GM18502 (cell line): ENCODE measurements at regions not wholly inside any gene's neighbourhood (a gene's known extent, or its start where the extent isn't known, plus 50 kb on each side); places are given as distances from the start of the nearest gene placed in this dataset.
"Not testable (repeated sequence)": the region's sequence is repeated elsewhere in the genome, so short reads cannot be mapped to it uniquely, and the experiment has no call there.

Source experiments
- ATAC-seq: cut with Tn5 transposase; IDR thresholded peaks from one replicate; pipeline ENCODE4 v1.9.1; 2021; ENCODE audit warnings: mild to moderate bottlenecking; ENCODE audit not compliant: unreplicated experiment, poor library complexity

- ATAC-seq, result no peak
These were observed 368.2 kb upstream of the SULF2 start for GRCh38 chr20:48153523-48153922.

GRCh38 chr20:48153103-48153502 is 367.8 kb upstream of the SULF2 start:
- ATAC-seq, result no peak

- no peak for ATAC-seq
These were observed 365.3 kb upstream of the SULF2 start for GRCh38 chr20:48150568-48150967.

GRCh38 chr20:48149902-48150301 is 364.6 kb upstream of the SULF2 start:
- ATAC-seq, result no peak

- ATAC-seq, result no peak
These were observed 363.8 kb upstream of the SULF2 start for GRCh38 chr20:48148916-48149672.

GRCh38 chr20:48148020-48148419 is 362.7 kb upstream of the SULF2 start:
- ATAC-seq, result no peak

- no peak for ATAC-seq
These were observed 362.0 kb upstream of the SULF2 start for GRCh38 chr20:48147311-48147710.

GRCh38 chr20:48146877-48147276 is 361.6 kb upstream of the SULF2 start:
- no peak for ATAC-seq

GRCh38 chr20:48146308-48146707 is 361.0 kb upstream of the SULF2 start:
- ATAC-seq, result no peak

- no peak for ATAC-seq
These were observed 358.3 kb upstream of the SULF2 start for GRCh38 chr20:48143435-48144081.

GRCh38 chr20:48142516-48142773 is 357.2 kb upstream of the SULF2 start:
- no peak for ATAC-seq

- ATAC-seq, result no peak
These were observed 356.6 kb upstream of the SULF2 start for GRCh38 chr20:48141660-48142515.

GRCh38 chr20:48139262-48140041 is 354.2 kb upstream of the SULF2 start:
- no peak for ATAC-seq

- ATAC-seq, result no peak
These were observed 347.6 kb upstream of the SULF2 start for GRCh38 chr20:48132834-48133233.

GRCh38 chr20:48131581-48131980 is 346.3 kb upstream of the SULF2 start:
- ATAC-seq, result no peak

- no peak for ATAC-seq
These were observed 344.2 kb upstream of the SULF2 start for GRCh38 chr20:48129345-48129942.

GRCh38 chr20:48128436-48128835 is 343.2 kb upstream of the SULF2 start:
- ATAC-seq, result no peak

GRCh38 chr20:48127964-48128363 is 342.7 kb upstream of the SULF2 start:
- not testable (repeated sequence) for ATAC-seq

GRCh38 chr20:48127133-48127532 is 341.9 kb upstream of the SULF2 start:
- not testable (repeated sequence) for ATAC-seq

GRCh38 chr20:48126227-48126740 is 341.0 kb upstream of the SULF2 start:
- no peak for ATAC-seq
